ENCODE measurements at regions not wholly inside any gene's neighbourhood (a gene's known extent, or its start where the extent isn't known, plus 50 kb on each side); places are given as distances from the start of the nearest gene placed in this dataset.

- no peaks in the 10 kb centered on the region for H3K27me3 ChIP-seq (replicated peaks; ENCODE audit: insufficient read depth)
- 86% methylated on average over 2 of the region's 2 CpGs for WGBS
- DNase-seq (ENCODE audit: low spot score): no peak
- TF ChIP-seq POLR2A (IDR thresholded peaks at IDR 0.05) (no peak), POLR2AphosphoS5 (IDR thresholded peaks at IDR 0.05) (no peak), CTCF (IDR thresholded peaks at IDR 0.05) (no peak)
- H3K9me3 ChIP-seq: no peaks in the 10 kb centered on the region
- intact Hi-C loops (cut with DNase I): loop anchor here (10.0 kb wide), 1 partner anchor 149 kb away; no protein-coding TSS in a partner anchor
- H3K36me3 ChIP-seq: no peaks in the 10 kb centered on the region
- no peak overlapping the region for H3K27ac ChIP-seq
- H3K4me1 ChIP-seq (replicated peaks): no peaks in the 10 kb centered on the region
- no peak overlapping the region for H3K4me3 ChIP-seq
These were observed 134.8 kb upstream of the SPRY2 start for GRCh38 chr13:80475718-80476117.

GRCh38 chr13:80473695-80474094 is 132.8 kb upstream of the SPRY2 start:
- TF ChIP-seq POLR2AphosphoS5 (IDR thresholded peaks at IDR 0.05) (no peak), POLR2A (IDR thresholded peaks at IDR 0.05) (no peak), CTCF (IDR thresholded peaks at IDR 0.05) (no peak)
- Histone ChIP-seq H3K27ac (no peak overlapping the region), H3K27me3 (replicated peaks; ENCODE audit: insufficient read depth) (no peaks in the 10 kb centered on the region), H3K4me1 (replicated peaks) (no peaks in the 10 kb centered on the region), H3K4me3 (no peak overlapping the region), H3K36me3 (no peaks in the 10 kb centered on the region), H3K9me3 (no peaks in the 10 kb centered on the region)
- no peak for DNase-seq (ENCODE audit: low spot score)
- intact Hi-C loops (cut with DNase I): loop anchor here (10.0 kb wide), 1 partner anchor 151 kb away; no protein-coding TSS in a partner anchor
- WGBS: 98% methylated on average over 1 of the region's 1 CpG

DNA sequence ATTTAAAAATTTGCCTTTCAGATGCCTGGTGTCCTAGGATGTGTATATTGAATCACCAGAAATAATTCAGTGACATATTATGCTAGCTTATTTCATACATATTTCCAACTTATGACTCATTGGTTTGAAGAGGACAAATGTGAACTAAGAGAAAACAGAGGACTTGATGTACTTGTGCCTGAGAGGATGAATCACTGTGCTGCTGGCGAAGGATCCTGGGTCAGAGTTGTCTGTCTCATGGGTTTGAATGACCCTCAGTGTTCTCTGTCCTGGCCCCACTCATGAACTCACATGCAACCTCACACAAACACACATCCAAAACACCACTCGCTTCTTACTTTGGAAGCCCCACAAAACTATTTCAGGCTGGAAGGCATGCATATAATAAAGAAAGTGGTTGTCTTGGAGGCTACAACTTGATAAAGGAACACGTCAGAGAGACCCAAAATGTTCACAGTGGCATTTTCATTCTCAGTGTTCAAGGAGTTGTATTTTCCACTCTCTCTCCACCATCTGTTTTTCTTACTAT is 129.0 kb upstream of the SPRY2 start:
- Histone ChIP-seq H3K4me1 (replicated peaks) (no peaks in the 10 kb centered on the region), H3K27ac (peak overlapping the region; percentile 10 to 26), H3K4me3 (no peak overlapping the region), H3K9me3 (no peaks in the 10 kb centered on the region), H3K36me3 (no peaks in the 10 kb centered on the region), H3K27me3 (replicated peaks; ENCODE audit: insufficient read depth) (no peaks in the 10 kb centered on the region)
- 63% methylated on average over 3 of the region's 3 CpGs for WGBS
- DNase-seq (ENCODE audit: low spot score): no peak
- intact Hi-C loops (cut with DNase I): loop anchor here (10.0 kb wide), 1 partner anchor 155 kb away; no protein-coding TSS in a partner anchor
- TF ChIP-seq CTCF (IDR thresholded peaks at IDR 0.05) (no peak), POLR2A (IDR thresholded peaks at IDR 0.05) (no peak), POLR2AphosphoS5 (IDR thresholded peaks at IDR 0.05) (peak; percentile 14)

DNA sequence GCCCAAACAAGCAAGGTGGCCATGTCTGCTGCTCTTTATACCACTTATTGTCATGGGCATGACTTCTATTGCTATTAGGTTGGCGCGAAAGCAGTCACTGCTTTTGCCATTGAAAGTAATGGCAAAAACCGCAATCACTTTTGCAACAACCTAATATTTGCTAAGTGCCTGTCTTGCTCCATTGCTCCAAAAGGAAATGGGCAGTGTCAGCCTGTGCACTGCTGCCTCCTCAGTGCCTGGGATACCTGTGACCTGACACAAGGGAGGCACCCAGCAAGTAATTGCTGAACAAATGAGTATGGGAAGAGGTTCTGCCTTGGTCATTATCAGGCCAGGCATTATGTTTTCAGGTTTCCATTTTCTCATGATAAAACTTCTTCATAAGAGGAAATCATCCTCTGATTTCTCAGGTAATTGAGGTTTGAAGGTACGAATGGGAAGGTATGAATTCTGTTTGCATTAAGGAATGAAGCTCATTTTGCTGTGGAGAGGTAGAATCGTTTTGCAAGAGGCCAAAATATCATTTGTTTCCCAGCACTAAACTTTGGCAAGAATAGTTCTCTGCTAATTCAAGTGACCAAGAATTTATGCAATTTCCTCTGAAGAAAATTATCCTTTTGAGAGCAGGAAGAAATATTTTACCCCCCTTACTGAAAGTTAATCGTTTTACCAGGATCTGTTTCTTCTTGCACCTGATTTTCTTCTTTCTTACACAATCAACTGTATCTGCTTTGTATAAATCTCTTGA is 128.4 kb upstream of the SPRY2 start:
- no peak for DNase-seq (ENCODE audit: low spot score)
- intact Hi-C loops (cut with DNase I): no loop called here
- Histone ChIP-seq H3K4me1 (replicated peaks) (no peaks in the 10 kb centered on the region), H3K4me3 (no peak overlapping the region), H3K27me3 (replicated peaks; ENCODE audit: insufficient read depth) (no peaks in the 10 kb centered on the region), H3K27ac (peak overlapping the region; percentile 45 to 58), H3K36me3 (no peaks in the 10 kb centered on the region), H3K9me3 (no peaks in the 10 kb centered on the region)
- 63% methylated on average over 6 of the region's 6 CpGs for WGBS
- no peak for TF ChIP-seq CTCF (IDR thresholded peaks at IDR 0.05)
- no peak for TF ChIP-seq POLR2A (IDR thresholded peaks at IDR 0.05)
- TF ChIP-seq POLR2AphosphoS5 (IDR thresholded peaks at IDR 0.05): no peak

DNA sequence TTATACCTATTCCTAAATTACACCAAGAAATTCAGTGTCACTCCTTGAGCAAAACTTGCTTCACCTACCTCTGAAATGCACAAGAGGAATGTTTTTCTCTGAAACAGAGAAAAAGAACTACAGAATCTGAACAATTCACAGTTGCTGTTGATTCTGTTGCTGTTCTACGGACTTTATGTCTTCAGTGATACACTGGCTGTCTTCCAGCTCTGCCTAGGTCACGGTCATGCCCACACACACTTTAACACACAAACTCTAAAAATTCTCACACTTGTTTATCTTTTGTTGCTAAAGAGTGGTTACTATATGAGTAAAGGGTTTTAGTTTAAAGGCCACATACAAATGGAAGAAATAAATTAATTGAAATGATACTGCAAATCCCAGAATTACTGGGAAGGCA is 124.4 kb upstream of the SPRY2 start:
- DNase-seq (ENCODE audit: low spot score): no peak

More for the DNA sequence above, 124.4 kb upstream of the SPRY2 start:
- no peaks in the 10 kb centered on the region for H3K36me3 ChIP-seq
- intact Hi-C loops (cut with DNase I): no loop called here
- H3K4me1 ChIP-seq (replicated peaks): no peaks in the 10 kb centered on the region
- 82% methylated on average over 2 of the region's 2 CpGs for WGBS
- H3K9me3 ChIP-seq: no peaks in the 10 kb centered on the region
- TF ChIP-seq CTCF (IDR thresholded peaks at IDR 0.05) (no peak), POLR2AphosphoS5 (IDR thresholded peaks at IDR 0.05) (no peak), POLR2A (IDR thresholded peaks at IDR 0.05) (no peak)
- no peak overlapping the region for H3K4me3 ChIP-seq
- H3K27me3 ChIP-seq (replicated peaks; ENCODE audit: insufficient read depth): no peaks in the 10 kb centered on the region
- H3K27ac ChIP-seq: no peak overlapping the region
